HCEC 1CT (cell line): ENCODE measurements at regions not wholly inside any gene's neighbourhood (a gene's known extent, or its start where the extent isn't known, plus 50 kb on each side); places are given as distances from the start of the nearest gene placed in this dataset.

Source experiments
- DNase-seq: peaks from one replicate; pipeline ENCODE4 v3.0.0-alpha.2; 2017

- DNase-seq = no peak
Measured at GRCh38 chr4:3343358-3343757, 50.5 kb downstream of the RGS12 start.

DNA sequence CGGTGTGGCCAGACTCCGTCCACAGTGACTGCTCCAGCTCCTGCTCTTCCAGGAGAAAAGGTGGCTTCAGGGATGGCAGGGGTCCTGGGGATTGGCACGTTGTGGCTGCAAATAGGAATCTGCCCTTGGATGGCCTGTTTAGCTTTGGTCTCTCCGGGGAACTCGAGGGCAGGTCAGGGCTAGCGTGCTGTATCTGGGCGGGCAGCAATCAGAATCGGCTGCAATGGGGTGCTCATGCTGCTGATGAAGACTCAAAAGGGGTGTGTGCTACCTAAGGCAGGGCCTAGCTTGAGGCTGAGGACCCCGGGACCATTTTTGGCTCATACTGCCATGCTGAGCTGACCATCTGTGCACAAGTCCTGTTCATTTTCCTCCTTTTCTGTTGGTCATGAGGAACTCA, 51.3 kb downstream of the RGS12 start:
- DNase-seq = no peak

- DNase-seq = no peak
Measured at GRCh38 chr4:3344596-3344995, 51.8 kb downstream of the RGS12 start.

- no peak for DNase-seq
Measured at GRCh38 chr4:3345384-3345783, 52.6 kb downstream of the RGS12 start.

GRCh38 chr4:3346146-3346545, 53.3 kb downstream of the RGS12 start:
- DNase-seq = peak; percentile 60

- DNase-seq = no peak
Measured at GRCh38 chr4:3347871-3348270, 55.0 kb downstream of the RGS12 start.

DNA sequence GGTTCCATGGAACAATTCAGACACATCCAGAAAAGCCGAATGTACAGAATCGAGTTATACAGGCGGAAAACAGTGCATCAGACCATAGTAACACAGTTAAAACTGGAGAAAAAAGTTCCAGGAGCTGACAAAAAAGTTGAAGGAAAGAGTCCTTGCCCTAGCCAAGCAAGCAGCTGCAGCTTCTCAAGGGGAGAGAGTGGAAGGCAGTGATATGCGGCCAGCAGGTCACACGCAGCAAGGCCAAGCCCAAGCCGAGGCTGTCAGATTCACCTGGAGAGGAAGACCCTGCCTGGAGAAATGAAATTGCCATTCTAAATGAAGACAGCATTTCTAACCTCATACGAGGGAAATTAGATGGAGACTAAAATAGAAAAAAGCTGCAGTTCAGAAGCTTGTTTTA, 55.8 kb downstream of the RGS12 start:
- no peak for DNase-seq

GRCh38 chr4:3349116-3349515, 56.3 kb downstream of the RGS12 start:
- no peak for DNase-seq

- DNase-seq = no peak
Measured at GRCh38 chr4:3351997-3352396, 59.2 kb downstream of the RGS12 start.

GRCh38 chr4:3352505-3352904, 59.7 kb downstream of the RGS12 start:
- DNase-seq = no peak

- DNase-seq = no peak
Measured at GRCh38 chr4:3352941-3353594, 60.2 kb downstream of the RGS12 start.

DNA sequence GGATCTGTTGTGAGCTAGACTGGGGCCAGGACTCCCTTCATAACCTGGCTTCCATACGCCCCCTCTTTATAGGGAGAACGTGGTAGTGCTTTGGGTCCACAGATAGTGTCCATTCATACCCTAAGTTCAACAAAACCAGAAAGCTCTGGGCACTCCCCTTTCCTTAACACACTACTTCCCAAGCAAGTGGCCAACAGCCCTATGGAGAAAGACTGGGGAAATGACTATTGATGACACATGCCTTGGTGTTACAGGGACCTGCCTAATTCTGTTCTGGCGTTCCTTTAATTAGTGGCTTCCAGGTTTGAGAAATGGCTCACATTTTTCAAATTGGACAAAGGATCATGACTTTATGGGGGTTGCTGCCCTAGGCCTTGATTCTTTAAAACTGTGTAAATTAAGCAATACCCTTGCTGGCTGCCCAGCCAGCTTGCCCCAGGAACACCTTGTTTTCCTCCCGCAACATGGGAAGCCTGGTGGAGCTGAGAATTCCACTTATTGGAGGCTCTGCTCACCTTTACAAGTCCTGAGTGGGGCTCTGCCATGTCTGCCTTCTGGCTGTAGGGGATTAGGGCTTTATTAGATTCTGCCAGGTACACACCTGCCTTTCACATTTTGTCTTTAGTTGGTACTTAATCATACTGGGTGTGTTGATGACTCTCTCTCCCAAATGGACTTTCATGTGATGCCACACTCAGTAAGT, 61.1 kb downstream of the RGS12 start:
- DNase-seq = no peak

DNA sequence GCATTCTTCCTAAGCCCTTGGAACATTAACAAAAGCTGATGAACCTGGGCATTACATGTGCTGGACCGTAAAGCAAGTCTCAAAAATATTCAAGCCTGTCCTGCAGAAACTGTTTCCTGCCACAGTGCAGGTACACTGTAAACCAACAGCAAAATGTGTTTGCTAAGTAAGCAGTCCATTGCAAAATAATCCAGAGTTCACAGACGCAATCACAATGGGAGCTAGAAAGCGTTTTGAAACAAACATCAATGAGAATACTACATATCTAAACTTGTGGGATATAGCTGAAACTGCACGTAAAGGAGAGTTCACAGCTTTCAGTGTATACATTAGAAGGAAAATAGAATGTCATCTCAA, 61.6 kb downstream of the RGS12 start:
- DNase-seq = no peak

GRCh38 chr4:3355266-3355748, 62.5 kb downstream of the RGS12 start:
- no peak for DNase-seq

DNA sequence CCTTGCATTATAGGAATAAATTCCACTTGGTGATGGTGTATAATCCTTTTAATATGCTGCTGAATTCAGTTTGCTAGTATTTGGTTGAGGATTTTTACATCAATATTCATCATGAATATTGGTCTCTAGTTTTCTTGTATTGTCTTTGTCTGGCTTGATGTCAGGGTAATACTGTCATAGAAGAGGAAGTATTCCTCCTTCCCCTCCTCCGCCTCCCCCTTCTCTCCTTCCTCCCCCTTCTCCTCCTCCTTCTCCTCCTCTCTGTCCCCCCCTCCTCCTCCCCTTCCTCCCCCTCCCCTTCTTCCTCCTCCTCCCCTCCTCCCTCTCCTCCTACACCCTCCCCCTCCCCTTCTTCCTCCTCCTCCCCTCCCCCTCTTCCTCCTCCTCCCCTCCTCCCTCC, 65.8 kb downstream of the RGS12 start:
- no peak for DNase-seq

GRCh38 chr4:3360777-3361176, 68.0 kb downstream of the RGS12 start:
- DNase-seq = no peak

GRCh38 chr4:3361406-3361805, 68.6 kb downstream of the RGS12 start:
- DNase-seq = no peak

DNA sequence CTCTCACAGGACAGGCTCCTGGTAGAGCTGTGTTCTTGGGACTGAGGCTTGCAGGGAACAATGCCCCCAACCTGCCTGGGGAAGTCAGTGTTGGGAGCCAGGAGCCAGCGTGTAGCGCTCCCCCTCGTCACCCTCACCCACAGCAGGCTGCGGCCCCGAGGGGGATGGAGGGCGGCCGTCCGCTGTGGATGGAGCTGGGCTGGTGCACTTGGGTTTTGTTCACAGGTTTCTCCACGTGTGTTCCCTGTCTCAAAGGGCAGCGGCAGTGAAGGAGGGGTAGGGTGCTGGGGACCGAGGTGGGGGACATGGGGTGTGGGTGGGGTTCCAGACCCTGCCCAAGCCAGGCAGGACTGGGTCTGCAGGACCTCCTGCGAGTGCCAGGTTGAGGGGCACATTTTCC, 69.1 kb downstream of the RGS12 start:
- DNase-seq = no peak

- no peak for DNase-seq
Measured at GRCh38 chr4:3362431-3363287, 69.8 kb downstream of the RGS12 start.

DNA sequence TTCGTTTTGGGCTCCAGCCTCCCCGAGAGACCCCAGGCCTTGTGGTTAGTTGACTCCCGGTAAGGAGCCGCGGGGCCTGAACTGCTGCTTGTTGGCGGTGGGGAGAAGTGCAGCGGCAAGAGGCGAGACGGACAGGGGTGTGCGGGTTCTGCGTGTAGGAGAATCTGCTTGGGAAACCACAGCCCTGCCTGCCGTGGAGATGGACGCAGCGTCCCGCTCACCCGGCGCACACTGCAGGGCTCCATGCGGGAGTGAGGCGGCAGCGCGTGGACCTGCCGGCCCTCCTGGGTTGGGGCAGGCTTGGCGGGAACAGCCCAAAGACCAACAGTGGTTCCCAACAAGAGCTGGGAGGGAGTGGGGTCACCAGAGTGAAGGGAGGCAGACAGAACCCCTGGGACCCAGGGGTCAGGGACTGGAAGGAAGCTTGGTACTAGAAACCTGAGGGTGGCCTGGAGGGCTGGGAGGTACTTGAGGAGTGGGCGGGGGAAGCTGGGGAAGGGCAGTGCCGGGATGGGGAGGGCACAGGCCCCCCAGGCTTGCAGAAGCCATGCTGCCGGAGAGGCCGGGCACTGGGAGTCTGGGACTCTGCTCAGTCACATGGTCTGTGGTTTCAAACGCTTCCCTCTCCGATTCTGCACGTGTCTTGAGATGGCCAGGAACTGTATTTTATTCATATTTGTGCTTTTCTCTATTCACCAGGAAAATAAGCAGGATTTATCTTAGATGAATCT, 70.8 kb downstream of the RGS12 start:
- no peak for DNase-seq

GRCh38 chr4:3364199-3364598, 71.4 kb downstream of the RGS12 start:
- no peak for DNase-seq

- no peak for DNase-seq
Measured at GRCh38 chr4:3364634-3365314, 72.0 kb downstream of the RGS12 start.

DNA sequence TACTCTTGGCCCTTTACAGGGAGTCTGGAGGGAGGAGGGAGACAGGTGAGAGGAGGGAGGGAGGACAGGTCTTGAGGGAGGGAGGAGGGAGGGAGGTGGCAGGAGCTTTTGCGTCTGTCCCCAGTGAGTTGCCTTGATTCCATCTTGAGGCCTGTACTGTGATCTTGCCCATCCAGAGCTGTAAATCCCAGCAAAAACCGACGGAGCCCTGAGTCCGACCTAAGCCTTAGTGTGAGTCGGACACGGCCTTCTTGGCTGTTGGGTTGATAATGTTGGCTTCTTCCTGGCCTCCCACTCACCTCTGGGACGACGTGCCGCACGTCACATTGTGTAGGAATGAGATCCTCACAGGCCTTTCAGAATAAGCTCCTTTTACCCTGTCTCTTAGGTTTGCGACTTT, 72.5 kb downstream of the RGS12 start:
- DNase-seq = no peak
